ENCODE measurements at regions not wholly inside any gene's neighbourhood (a gene's known extent, or its start where the extent isn't known, plus 50 kb on each side); places are given as distances from the start of the nearest gene placed in this dataset.

DNA sequence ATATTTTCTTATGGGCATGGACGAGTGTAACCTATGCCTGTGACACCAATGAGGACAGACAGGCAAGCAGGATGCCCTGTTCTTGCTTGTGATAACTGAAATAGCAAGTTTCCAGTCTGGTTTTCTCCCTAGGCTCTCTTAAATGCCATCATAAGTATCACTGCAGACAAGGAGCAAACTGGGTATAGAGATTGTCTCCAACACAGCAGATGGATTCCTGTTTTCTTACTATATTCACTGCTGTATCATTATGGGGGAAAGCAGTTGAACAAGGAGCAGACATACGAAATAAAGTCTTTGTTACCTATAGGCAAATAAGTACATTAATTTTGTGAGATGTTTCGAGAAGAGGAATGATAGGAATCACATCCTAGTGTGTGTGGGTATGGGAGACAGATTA lies 178.0 kb upstream of the TBL1XR1 start:
- TF ChIP-seq, protein P1, sequence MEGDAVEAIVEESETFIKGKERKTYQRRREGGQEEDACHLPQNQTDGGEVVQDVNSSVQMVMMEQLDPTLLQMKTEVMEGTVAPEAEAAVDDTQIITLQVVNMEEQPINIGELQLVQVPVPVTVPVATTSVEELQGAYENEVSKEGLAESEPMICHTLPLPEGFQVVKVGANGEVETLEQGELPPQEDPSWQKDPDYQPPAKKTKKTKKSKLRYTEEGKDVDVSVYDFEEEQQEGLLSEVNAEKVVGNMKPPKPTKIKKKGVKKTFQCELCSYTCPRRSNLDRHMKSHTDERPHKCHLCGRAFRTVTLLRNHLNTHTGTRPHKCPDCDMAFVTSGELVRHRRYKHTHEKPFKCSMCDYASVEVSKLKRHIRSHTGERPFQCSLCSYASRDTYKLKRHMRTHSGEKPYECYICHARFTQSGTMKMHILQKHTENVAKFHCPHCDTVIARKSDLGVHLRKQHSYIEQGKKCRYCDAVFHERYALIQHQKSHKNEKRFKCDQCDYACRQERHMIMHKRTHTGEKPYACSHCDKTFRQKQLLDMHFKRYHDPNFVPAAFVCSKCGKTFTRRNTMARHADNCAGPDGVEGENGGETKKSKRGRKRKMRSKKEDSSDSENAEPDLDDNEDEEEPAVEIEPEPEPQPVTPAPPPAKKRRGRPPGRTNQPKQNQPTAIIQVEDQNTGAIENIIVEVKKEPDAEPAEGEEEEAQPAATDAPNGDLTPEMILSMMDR (conservative IDR thresholded peaks at IDR 0.05; ENCODE audit: low read depth, low read length): no peak
- no peak for TF ChIP-seq EZH2 (IDR thresholded peaks at IDR 0.05; ENCODE audit: borderline replicate concordance, low read depth, low read length, poor library complexity, severe bottlenecking)

Measured in A673 (cell line).